Heart right ventricle (tissue), 16 donors: ENCODE measurements at regions not wholly inside any gene's neighbourhood (a gene's known extent, or its start where the extent isn't known, plus 50 kb on each side); places are given as distances from the start of the nearest gene placed in this dataset.

ENCODE experiments used
- ATAC-seq, 8 donors: fragments of 200-7000 bp; cut with Tn5 transposase; one replicate each; pipeline ENCODE4 v1.9.1; 2020; ENCODE audit warnings: mild to moderate bottlenecking in 8 of 8, moderate library complexity in 8 of 8, moderate number of reproducible peaks in 1 of 8
- DNase-seq, 2 donors: peaks; one replicate each; pipeline ENCODE4 v3.0.0-alpha.2; 2020
- H3K27ac ChIP-seq, 10 donors: fragments of 200-600 bp; sonication (generic) in 2 of 10; one replicate each; pipeline versions ENCODE4 v1.5.0 to v1.8.0; 2020 to 2022; ENCODE audit warnings: mild to moderate bottlenecking in 3 of 10
- H3K27me3 ChIP-seq, 7 donors: fragments of 200-600 bp; one replicate each; pipeline ENCODE4 v1.8.0; 2021 to 2022; ENCODE audit warnings: mild to moderate bottlenecking in 2 of 7
- H3K36me3 ChIP-seq, 9 donors: fragments of 200-600 bp; sonication (generic) in 1 of 9; one replicate each; pipeline versions ENCODE4 v1.5.0 to v1.8.0; 2020 to 2022; ENCODE audit warnings: mild to moderate bottlenecking in 2 of 9
- H3K4me1 ChIP-seq, 9 donors: fragments of 200-600 bp; sonication (generic) in 1 of 9; one replicate each; pipeline versions ENCODE4 v1.5.0 to v1.8.0; 2020 to 2022; ENCODE audit warnings: mild to moderate bottlenecking in 4 of 9
- H3K4me3 ChIP-seq, 10 donors: fragments of 200-600 bp; sonication (generic) in 2 of 10; one replicate each; pipeline versions ENCODE4 v1.5.0 to v1.8.0; 2020 to 2022; ENCODE audit warnings: mild to moderate bottlenecking in 7 of 10, moderate library complexity in 2 of 10
- H3K9me3 ChIP-seq, 11 donors: fragments of 200-600 bp in 10 of 11; sonication (generic) in 2 of 11; one replicate each; pipeline versions ENCODE4 v1.5.0 to v1.8.0; 2013 to 2022; ENCODE audit warnings: mild to moderate bottlenecking in 2 of 11, control low read depth in 1 of 11, moderate library complexity in 1 of 11
- WGBS, 2 donors: extraction: QIAGEN DNeasy Blood & Tissue Kit; methylation state at CpG; one replicate each; pipeline ENCODE4 v1.1.7; 2013; ENCODE audit warnings: inconsistent platforms in 1 of 2; 5-methylcytosine and 5-hydroxymethylcytosine counted together
- intact Hi-C, 10 donors: fragments of 100-400 bp; cut with DNase I; formaldehyde crosslinking; loops; one replicate each; pipeline versions ENCODE4 v1.11.1 to v1.14.2; 2022
- TF ChIP-seq, protein P1 (sequence below), 9 donors: fragments of 200-600 bp; sonication (generic) in 2 of 9; IDR thresholded peaks; one replicate each; pipeline versions ENCODE4 v1.5.0 to v1.8.0; 2021 to 2022; ENCODE audit warnings: antibody characterized with exemption in 9 of 9, mild to moderate bottlenecking in 5 of 9, moderate library complexity in 1 of 9
- donor health status: Arrhythmogenic right ventricular cardiomyopathy.
- donor health status: ischemic (EF 13 %, LVEDD 7.1; RV severe dilation, severe dysfunction).
- donor health status: healthy with polysubstance abuse.
- donor health status: DM: no; HTN: yes; CAD: no.
- donor health status: DM: no; HTN: no; CAD: no.
- donor health status: ischemic (EF 25% LVEDD 6.9; RV normal size, moderate dysfunction).
- donor health status: ischemic (EF 25% LVEDD 5.7; RV mildly dilated, moderate dysfunction).
- donor health status: healthy.
- donor health status: DM: yes; HTN: yes; CAD: no.
- donor health status: Ischemic cardiomyopathy.
- donor health status: ischemic (EF 35%, LVEDD 5.7; RV mildly dilated, moderate dysfunction).
- donor health status: nonischemic (EF 11% LVEDD 7.7; RV severe dilation, severe dysfunction).
- donor health status: DM: yes; HTN: yes; CAD: no.
- donor health status: PGD.
- donor health status: ischemic (EF 29% LVEDD 5.4; RV normal size, mild dysfunction).
- donor health status: nonischemic (EF 23%, LVEDD 6.1; RV moderate dilation, normal function).

DNA sequence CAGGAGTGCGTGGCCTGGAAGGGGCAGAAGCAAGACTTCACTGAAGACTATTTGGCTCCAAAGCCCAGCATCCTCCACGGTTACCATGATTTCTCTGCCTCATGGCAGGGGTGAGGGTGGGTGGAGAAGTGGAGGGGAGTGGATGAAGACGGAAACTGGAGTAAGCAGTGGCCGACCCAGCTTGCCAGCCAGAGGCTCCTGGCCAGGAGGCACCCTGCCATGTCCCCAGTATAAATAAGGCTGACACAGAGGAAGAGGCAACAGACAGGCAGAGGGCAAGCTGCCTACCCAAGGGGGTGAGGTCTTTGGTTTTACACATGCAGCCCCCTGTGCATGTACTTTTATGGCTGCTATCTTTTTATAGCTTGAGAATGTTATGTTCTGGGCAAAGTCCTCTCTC, 102.6 kb upstream of the TBX20 start:
- no peaks in the 10 kb centered on the region for H3K27me3 ChIP-seq
- no peak overlapping the region for H3K27ac ChIP-seq
- intact Hi-C loops, result no loop called here
- H3K4me1 ChIP-seq, result peaks cover 0 to 6% (median 0%) of the 10 kb centered on the region in 9 donors
- no peaks in the 10 kb centered on the region for H3K36me3 ChIP-seq
- H3K9me3 ChIP-seq, result peaks cover 0 to 12% (median 0%) of the 10 kb centered on the region in 11 donors
- H3K4me3 ChIP-seq, result no peak overlapping the region
- ATAC-seq (peak; percentile 46 to 93 (median 82)), DNase-seq (peak in 1 of 2 donors; percentile 51)
- TF ChIP-seq, protein P1, sequence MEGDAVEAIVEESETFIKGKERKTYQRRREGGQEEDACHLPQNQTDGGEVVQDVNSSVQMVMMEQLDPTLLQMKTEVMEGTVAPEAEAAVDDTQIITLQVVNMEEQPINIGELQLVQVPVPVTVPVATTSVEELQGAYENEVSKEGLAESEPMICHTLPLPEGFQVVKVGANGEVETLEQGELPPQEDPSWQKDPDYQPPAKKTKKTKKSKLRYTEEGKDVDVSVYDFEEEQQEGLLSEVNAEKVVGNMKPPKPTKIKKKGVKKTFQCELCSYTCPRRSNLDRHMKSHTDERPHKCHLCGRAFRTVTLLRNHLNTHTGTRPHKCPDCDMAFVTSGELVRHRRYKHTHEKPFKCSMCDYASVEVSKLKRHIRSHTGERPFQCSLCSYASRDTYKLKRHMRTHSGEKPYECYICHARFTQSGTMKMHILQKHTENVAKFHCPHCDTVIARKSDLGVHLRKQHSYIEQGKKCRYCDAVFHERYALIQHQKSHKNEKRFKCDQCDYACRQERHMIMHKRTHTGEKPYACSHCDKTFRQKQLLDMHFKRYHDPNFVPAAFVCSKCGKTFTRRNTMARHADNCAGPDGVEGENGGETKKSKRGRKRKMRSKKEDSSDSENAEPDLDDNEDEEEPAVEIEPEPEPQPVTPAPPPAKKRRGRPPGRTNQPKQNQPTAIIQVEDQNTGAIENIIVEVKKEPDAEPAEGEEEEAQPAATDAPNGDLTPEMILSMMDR (IDR thresholded peaks at IDR 0.05), result no peak
- 46 to 66% methylated on average over 4 of the region's 4 CpGs for WGBS, 2 donors

DNA sequence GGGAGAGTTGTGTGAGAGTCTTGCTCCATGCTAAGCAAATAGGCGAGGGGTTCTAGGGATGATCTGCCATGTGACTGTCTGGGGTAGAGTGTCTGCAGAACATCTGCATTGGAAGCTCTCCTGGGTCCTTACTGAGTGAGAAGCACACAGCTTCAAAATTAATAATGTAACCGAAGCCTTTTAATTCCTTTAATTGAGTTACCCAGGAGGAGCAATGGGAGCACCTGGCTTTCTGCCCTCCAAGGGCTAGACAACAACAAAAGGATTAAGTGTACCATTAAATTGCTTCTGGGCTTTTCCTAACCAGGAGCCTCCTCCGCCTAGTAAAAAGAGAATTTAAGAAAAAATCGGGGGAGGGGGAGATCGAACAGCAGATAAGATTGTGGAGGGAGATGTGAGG, 102.0 kb upstream of the TBX20 start:
- Histone ChIP-seq H3K27ac (no peak overlapping the region), H3K9me3 (peaks cover 0 to 12% (median 0%) of the 10 kb centered on the region in 11 donors), H3K36me3 (no peaks in the 10 kb centered on the region), H3K27me3 (no peaks in the 10 kb centered on the region), H3K4me3 (no peak overlapping the region), H3K4me1 (peaks cover 0 to 6% (median 0%) of the 10 kb centered on the region in 9 donors)
- intact Hi-C loops, result no loop called here
- TF ChIP-seq, protein P1 (IDR thresholded peaks at IDR 0.05), result no peak
- 84% methylated on average over 5 of the region's 5 CpGs for WGBS, 2 donors
- no peak for DNase-seq
- no peak for ATAC-seq

DNA sequence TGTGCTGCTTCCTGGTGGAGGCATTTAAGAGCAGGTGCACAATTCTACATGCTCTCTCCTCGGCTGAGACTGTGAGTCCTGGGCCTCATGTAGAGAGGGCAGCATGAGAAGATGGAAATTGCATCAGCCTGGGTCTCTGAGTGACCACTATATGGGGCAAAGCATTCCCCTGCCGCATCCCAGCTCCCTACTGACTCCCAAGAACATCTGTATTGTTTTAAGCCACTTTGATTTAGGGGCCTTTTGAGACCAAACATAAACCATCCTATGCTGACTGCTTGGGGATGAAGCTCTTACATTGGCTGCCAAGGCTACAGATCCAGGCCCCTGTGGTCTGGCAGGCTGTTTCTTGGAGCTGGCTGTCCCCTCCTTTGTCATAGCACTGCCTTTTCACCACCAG, 101.3 kb upstream of the TBX20 start:
- intact Hi-C loops, result no loop called here
- ATAC-seq (no peak), DNase-seq (no peak)
- no peak overlapping the region for H3K4me3 ChIP-seq
- H3K27me3 ChIP-seq, result no peaks in the 10 kb centered on the region
- WGBS, 2 donors, result 79 to 91% methylated on average over 2 of the region's 2 CpGs
- H3K9me3 ChIP-seq, result peaks cover 0 to 12% (median 0%) of the 10 kb centered on the region in 11 donors
- H3K36me3 ChIP-seq, result no peaks in the 10 kb centered on the region
- H3K4me1 ChIP-seq, result peaks cover 0 to 6% (median 0%) of the 10 kb centered on the region in 9 donors
- H3K27ac ChIP-seq, result no peak overlapping the region
- TF ChIP-seq, protein P1 (IDR thresholded peaks at IDR 0.05), result no peak

DNA sequence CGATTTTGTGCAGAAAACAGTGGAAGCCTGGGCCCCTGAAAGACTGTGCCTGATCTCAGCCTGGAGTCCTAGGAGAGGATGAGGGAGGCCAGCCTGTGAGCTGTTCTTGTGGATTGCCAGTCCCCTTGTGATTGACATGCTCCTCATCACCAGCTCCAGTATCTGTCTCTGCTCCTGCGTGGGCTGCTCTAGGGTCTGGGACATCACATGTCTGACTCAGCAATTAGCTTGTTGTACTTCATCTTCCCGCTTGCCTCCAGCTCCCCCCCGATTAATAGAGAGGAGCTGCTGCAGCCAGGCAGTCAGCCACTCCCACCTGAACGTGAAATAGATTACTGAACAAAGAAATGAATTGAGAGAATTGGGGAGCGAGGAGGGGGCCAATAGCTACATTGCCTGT, 99.6 kb upstream of the TBX20 start:
- ATAC-seq, result no peak
- TF ChIP-seq, protein P1 (IDR thresholded peaks at IDR 0.05), result no peak
- intact Hi-C loops, result no loop called here
- WGBS, 2 donors, result 46 to 54% methylated on average over 6 of the region's 6 CpGs
- no peak for DNase-seq
- Histone ChIP-seq H3K9me3 (peaks cover 0 to 9% (median 0%) of the 10 kb centered on the region in 11 donors), H3K27me3 (no peaks in the 10 kb centered on the region), H3K4me1 (peaks cover 0 to 6% (median 0%) of the 10 kb centered on the region in 9 donors), H3K4me3 (no peak overlapping the region), H3K36me3 (no peaks in the 10 kb centered on the region), H3K27ac (no peak overlapping the region)
